Large intestine (tissue), 3 donors: ENCODE measurements at regions not wholly inside any gene's neighbourhood (a gene's known extent, or its start where the extent isn't known, plus 50 kb on each side); places are given as distances from the start of the nearest gene placed in this dataset.
"Not testable (repeated sequence)": the region's sequence is repeated elsewhere in the genome, so short reads cannot be mapped to it uniquely, and the experiment has no call there.

Experiments used
- DNase-seq, 2 donors: peaks; one replicate each; pipeline versions ENCODE4 v3.0.0 to v3.0.0-alpha.2; 2013
- H3K27ac ChIP-seq: one replicate; pipeline ENCODE4 v1.5.1; 2013; ENCODE audit warnings: low read length
- H3K27me3 ChIP-seq: 2 replicates; pipeline ENCODE4 v1.6.1; 2013; ENCODE audit warnings: low read length; ENCODE audit not compliant: control insufficient read depth, insufficient read depth
- H3K36me3 ChIP-seq: 2 replicates; pipeline ENCODE4 v1.6.1; 2013; ENCODE audit warnings: low read length; ENCODE audit not compliant: control insufficient read depth, insufficient read depth
- H3K4me1 ChIP-seq: one replicate; pipeline ENCODE4 v1.6.1; 2013; ENCODE audit warnings: low read length; ENCODE audit not compliant: control insufficient read depth, insufficient read depth
- H3K4me3 ChIP-seq: one replicate; pipeline ENCODE4 v1.5.1; 2013; ENCODE audit warnings: low read length
- H3K9me3 ChIP-seq: one replicate; pipeline ENCODE4 v1.6.1; 2013; ENCODE audit warnings: mild to moderate bottlenecking, low read depth, low read length, moderate library complexity; ENCODE audit not compliant: control insufficient read depth
- WGBS: methylation state at CpG from one replicate; pipeline ENCODE4 v1.1.5; 2013; ENCODE audit warnings: low lambda C conversion rate; ENCODE audit not compliant: insufficient coverage; 5-methylcytosine and 5-hydroxymethylcytosine counted together

DNA sequence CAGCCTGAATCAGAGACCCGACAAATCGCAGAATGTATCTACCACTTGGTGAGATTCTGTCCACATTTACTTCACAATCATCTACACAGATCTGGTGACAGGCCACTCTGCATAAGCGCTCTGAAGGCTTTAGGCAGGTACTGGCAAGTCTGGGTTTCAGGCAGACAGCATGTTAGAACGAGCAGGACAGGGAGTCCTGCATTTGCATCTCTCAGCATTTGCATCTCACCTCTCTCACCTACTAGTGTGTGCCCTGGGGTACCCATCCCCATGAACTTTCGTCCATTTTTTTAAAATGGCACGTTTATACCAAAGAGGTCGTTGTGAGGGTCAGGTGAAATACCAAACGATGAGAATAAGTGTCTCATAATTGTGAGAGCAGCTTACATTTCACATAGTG, 108.2 kb downstream of the SPATA31A1 start:
- not testable (repeated sequence) for H3K27ac ChIP-seq, H3K36me3 ChIP-seq, H3K4me1 ChIP-seq, H3K27me3 ChIP-seq, H3K9me3 ChIP-seq
- H3K4me3 ChIP-seq, result peak overlapping the region; percentile 46
- WGBS, result no CpG with 5 or more reads among the region's 8 CpGs
- peak in 1 of 2 donors; percentile 20 for DNase-seq

- peak overlapping the region; percentile 46 for H3K4me3 ChIP-seq
- not testable (repeated sequence) for H3K27me3 ChIP-seq, H3K4me1 ChIP-seq, H3K36me3 ChIP-seq, H3K27ac ChIP-seq, H3K9me3 ChIP-seq
- DNase-seq, result peak; percentile 79 to 80
- WGBS, result no CpG with 5 or more reads among the region's 46 CpGs
Measured at GRCh38 chr9:39464122-39464777, 108.8 kb downstream of the SPATA31A1 start.

DNA sequence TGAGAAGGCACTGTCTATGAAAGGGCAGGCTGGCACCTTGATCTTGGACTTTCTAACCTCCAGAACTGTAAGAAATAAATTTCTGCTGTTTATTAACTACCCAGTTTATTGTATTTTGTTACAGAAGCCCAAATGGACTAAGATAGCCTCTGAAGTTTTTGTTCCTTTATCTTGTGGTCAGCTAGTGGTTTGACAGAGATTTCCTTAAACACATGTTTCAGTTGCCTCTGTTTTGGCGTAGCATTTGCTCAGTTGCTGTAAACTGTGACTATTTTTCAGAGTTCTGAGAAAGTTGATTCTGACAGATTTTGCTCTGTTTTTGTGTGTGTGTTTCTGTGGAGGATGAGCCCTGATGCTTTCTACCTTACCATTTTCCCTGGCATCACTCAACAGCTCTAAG, 119.0 kb downstream of the SPATA31A1 start:
- not testable (repeated sequence) for H3K36me3 ChIP-seq, H3K27ac ChIP-seq, DNase-seq, H3K4me1 ChIP-seq, H3K9me3 ChIP-seq, H3K27me3 ChIP-seq, H3K4me3 ChIP-seq
- WGBS, result no CpG with 5 or more reads among the region's 1 CpG

DNA sequence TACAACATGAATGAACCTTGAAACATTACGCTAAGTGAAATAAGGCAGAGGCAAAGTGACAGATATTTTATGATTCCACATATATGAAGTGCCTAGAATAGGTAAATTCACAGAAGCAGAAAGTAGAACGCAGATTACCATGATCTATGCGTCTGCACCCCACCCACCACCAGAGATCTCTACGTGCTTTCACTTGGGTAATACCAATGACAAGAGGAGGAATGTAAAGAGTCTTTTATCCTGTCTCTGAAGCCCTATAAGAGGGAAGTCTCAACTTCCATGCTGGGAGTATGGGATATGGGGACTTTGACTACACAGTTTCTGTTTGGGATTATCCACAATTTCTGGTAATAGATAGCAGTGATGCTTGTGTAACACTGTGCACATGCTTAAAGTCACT, 127.6 kb downstream of the SPATA31A1 start:
- not testable (repeated sequence) for H3K36me3 ChIP-seq, H3K27ac ChIP-seq, H3K4me3 ChIP-seq, H3K9me3 ChIP-seq, H3K4me1 ChIP-seq, H3K27me3 ChIP-seq, DNase-seq
- no CpG with 5 or more reads among the region's 4 CpGs for WGBS

DNA sequence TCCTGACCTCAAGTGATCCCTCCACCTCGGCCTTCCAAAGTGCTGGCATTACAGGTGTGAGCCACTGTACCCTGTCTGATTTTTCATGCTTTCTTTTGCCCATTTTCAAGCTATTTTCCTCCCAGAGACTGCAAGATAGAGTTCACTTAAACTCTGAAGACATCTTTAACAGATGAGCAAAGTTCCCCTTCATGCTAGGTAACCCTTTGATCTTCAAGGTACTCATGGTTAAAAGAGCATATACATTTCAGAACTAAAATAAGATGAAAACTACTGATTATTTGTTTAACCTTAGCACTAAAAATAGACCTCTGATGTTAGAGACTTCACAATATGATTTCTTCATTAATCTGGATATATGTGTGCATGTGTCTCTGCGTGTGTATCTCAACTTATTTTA, 128.4 kb downstream of the SPATA31A1 start:
- not testable (repeated sequence) for H3K27ac ChIP-seq, H3K36me3 ChIP-seq, H3K9me3 ChIP-seq, DNase-seq, H3K4me1 ChIP-seq, H3K27me3 ChIP-seq, H3K4me3 ChIP-seq
- no CpG with 5 or more reads among the region's 2 CpGs for WGBS

DNA sequence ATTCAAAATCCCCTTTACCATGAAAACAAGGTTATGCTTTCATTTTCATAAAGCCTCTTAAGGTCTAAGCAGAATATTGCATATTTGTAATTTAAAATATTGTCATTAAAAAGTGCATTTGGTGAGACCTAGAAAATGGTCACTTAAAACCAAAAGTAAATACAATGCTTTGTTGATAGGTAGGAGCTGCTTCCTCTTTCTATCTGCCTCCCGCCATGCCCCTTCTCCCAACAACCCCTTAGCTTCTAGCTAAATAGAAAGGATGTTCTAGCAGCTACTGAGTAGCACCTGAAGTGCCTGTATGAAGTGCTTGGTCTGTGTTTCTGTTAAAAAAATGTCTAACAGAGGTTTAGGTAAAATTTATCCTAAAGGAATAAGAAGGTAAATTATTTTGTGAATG, 128.8 kb downstream of the SPATA31A1 start:
- not testable (repeated sequence) for H3K36me3 ChIP-seq, DNase-seq, H3K27me3 ChIP-seq, H3K4me1 ChIP-seq, H3K4me3 ChIP-seq, H3K9me3 ChIP-seq, H3K27ac ChIP-seq
- no CpG with 5 or more reads among the region's 1 CpG for WGBS

DNA sequence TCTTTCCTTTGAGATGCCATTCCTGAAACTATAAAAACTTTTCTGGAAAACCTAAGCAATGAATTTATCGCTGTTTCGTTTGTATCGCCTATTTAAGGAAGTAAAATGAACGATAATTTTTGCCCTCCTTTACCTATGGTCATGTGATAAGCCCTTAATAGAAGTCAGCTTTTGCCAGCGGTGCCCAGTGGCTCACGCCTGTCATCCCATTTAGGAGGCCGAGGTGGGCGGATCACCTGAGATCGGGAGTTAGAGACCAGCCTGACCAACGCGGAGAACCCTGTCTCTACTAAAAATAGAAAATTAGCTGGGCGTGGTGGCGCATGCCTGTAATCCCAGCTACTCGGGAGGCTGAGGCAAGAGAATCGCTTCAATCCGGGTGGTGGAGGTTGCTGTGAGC, 132.0 kb downstream of the SPATA31A1 start:
- not testable (repeated sequence) for H3K27ac ChIP-seq, H3K4me1 ChIP-seq, H3K9me3 ChIP-seq, H3K27me3 ChIP-seq, H3K36me3 ChIP-seq, DNase-seq, H3K4me3 ChIP-seq
- WGBS, result no CpG with 5 or more reads among the region's 16 CpGs

GRCh38 chr9:39496248-39496647, 140.8 kb downstream of the SPATA31A1 start:
- WGBS, result no CpG with 5 or more reads among the region's 4 CpGs
- not testable (repeated sequence) for H3K36me3 ChIP-seq, H3K27ac ChIP-seq, H3K4me3 ChIP-seq, H3K4me1 ChIP-seq, H3K9me3 ChIP-seq, H3K27me3 ChIP-seq, DNase-seq

GRCh38 chr9:39503178-39503577, 147.7 kb downstream of the SPATA31A1 start:
- DNase-seq, H3K4me1 ChIP-seq, H3K27ac ChIP-seq, H3K9me3 ChIP-seq, H3K36me3 ChIP-seq, H3K4me3 ChIP-seq, H3K27me3 ChIP-seq: not testable (repeated sequence)
- WGBS, result no CpG with 5 or more reads among the region's 4 CpGs

DNA sequence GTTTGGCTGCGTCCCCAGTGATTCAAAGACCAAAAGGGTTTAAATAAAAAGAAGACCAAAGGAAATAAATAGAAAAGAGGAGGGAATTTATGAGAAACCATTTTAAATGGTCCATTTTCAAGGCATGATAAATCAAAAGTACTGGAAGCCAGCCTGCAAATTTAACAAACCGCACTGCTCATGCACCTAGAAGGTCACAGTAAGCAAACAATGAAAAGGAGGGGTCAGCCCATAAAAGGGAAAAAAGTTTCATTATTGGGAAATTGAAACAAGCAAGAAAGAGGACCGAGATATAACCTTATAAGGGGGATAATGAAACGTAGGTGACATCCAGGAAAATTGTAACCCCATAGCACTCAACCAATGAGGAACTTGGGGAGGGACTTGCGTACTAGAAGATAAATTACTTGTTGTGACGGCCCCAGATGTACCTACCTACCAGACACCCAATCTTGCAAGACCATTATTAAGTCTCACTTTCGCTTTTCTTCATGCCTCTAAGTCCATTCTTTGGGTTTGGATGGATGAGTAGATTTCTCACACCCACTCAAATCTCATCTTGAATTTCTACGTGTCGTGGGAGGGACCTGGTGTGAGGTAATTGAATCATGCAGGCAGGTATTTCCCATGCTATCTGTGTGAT, 172.0 kb downstream of the SPATA31A1 start:
- WGBS, result no CpG with 5 or more reads among the region's 9 CpGs
- H3K4me1 ChIP-seq, DNase-seq, H3K9me3 ChIP-seq, H3K36me3 ChIP-seq, H3K27ac ChIP-seq, H3K4me3 ChIP-seq, H3K27me3 ChIP-seq: not testable (repeated sequence)

- H3K27me3 ChIP-seq, H3K9me3 ChIP-seq, H3K27ac ChIP-seq, H3K36me3 ChIP-seq, H3K4me1 ChIP-seq, DNase-seq, H3K4me3 ChIP-seq: not testable (repeated sequence)
- WGBS, result no CpG with 5 or more reads among the region's 6 CpGs
Measured at GRCh38 chr9:39532597-39532996, 177.1 kb downstream of the SPATA31A1 start.
